ENCODE measurements at regions not wholly inside any gene's neighbourhood (a gene's known extent, or its start where the extent isn't known, plus 50 kb on each side); places are given as distances from the start of the nearest gene placed in this dataset.

GRCh38 chr2:237171396-237171795 is 85.7 kb downstream of the COPS8 start:
- peak in 1 of 2 experiments; percentile 59 for DNase-seq

GRCh38 chr2:237171881-237172280 is 86.2 kb downstream of the COPS8 start:
- no peak for DNase-seq

- DNase-seq, result no peak
These were observed 91.4 kb downstream of the COPS8 start for GRCh38 chr2:237177052-237177451.

- DNase-seq, result no peak
These were observed 92.3 kb downstream of the COPS8 start for GRCh38 chr2:237177986-237178385.

GRCh38 chr2:237178396-237178795 is 92.7 kb downstream of the COPS8 start:
- DNase-seq, result no peak

GRCh38 chr2:237179161-237179560 is 93.5 kb downstream of the COPS8 start:
- no peak for DNase-seq

GRCh38 chr2:237180187-237180586 is 94.5 kb downstream of the COPS8 start:
- DNase-seq, result no peak

- DNase-seq, result no peak
These were observed 95.3 kb downstream of the COPS8 start for GRCh38 chr2:237180987-237181386.

GRCh38 chr2:237181844-237182243 is 96.2 kb downstream of the COPS8 start:
- no peak for DNase-seq

- no peak for DNase-seq
These were observed 96.9 kb downstream of the COPS8 start for GRCh38 chr2:237182422-237183123.

- DNase-seq, result no peak
These were observed 98.7 kb downstream of the COPS8 start for GRCh38 chr2:237184192-237184918.

GRCh38 chr2:237184919-237185552 is 99.3 kb downstream of the COPS8 start:
- DNase-seq, result no peak

- no peak for DNase-seq
These were observed 99.8 kb downstream of the COPS8 start for GRCh38 chr2:237185553-237185925.

- no peak for DNase-seq
These were observed 104.1 kb downstream of the COPS8 start for GRCh38 chr2:237189799-237190198.

- DNase-seq, result no peak
These were observed 105.5 kb downstream of the COPS8 start for GRCh38 chr2:237190966-237191713.

GRCh38 chr2:237191714-237192081 is 106.0 kb downstream of the COPS8 start:
- DNase-seq, result no peak

GRCh38 chr2:237192881-237193280 is 107.2 kb downstream of the COPS8 start:
- DNase-seq, result no peak

- no peak for DNase-seq
These were observed 107.7 kb downstream of the COPS8 start for GRCh38 chr2:237193436-237193835.

- no peak for DNase-seq
These were observed 108.4 kb downstream of the COPS8 start for GRCh38 chr2:237194081-237194480.

GRCh38 chr2:237194906-237195305 is 109.2 kb downstream of the COPS8 start:
- no peak for DNase-seq

- no peak for DNase-seq
These were observed 109.9 kb downstream of the COPS8 start for GRCh38 chr2:237195396-237196120.

- DNase-seq, result no peak
These were observed 110.7 kb downstream of the COPS8 start for GRCh38 chr2:237196409-237196808.
